CD4-positive, alpha-beta T cell treated with Interleukin-4 for 1 hour (primary cell): ENCODE measurements at regions not wholly inside any gene's neighbourhood (a gene's known extent, or its start where the extent isn't known, plus 50 kb on each side); places are given as distances from the start of the nearest gene placed in this dataset.

Source experiments
- DNase-seq, 2 donors: peaks; one replicate each; pipeline ENCODE4 v3.0.0-alpha.2; 2020 to 2022

DNA sequence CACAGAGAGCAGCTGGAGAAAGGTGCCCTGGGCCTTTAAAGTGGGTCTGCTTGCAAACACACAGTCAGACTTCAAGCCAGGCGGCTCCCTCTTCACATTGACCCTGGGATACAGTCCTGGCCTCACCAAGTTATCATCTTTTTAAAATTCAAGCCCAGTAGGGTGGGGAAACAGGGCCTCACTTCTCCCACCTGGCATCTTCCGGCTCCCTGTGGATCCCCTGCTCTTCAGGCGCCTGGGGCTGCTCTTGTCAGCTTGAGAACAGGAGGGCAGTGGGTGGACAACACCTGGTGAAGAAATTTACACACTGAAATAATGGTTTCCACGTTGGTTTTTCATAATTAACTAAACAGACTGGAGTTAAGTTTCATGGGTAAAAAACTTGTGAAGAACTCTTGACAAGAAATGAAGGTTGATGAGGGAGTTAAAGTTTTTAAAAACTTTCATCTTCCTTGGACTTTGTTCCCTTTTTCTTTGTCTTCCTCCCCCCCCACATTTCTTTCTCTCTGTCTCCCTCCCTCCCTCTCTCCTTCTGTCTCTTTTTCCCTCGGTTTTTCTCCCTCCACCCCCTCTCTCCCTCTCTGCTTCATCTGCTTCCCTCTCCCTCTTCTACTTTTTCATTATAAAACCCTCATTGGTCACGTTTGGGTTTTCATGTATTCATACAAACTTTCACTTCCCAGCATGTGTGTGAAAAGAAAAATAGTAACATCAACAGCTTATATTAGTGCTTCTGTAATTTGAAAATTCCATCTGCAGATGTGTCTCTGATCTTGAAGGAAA, 219.6 kb downstream of the DMRT2 start:
- no peak for DNase-seq

DNA sequence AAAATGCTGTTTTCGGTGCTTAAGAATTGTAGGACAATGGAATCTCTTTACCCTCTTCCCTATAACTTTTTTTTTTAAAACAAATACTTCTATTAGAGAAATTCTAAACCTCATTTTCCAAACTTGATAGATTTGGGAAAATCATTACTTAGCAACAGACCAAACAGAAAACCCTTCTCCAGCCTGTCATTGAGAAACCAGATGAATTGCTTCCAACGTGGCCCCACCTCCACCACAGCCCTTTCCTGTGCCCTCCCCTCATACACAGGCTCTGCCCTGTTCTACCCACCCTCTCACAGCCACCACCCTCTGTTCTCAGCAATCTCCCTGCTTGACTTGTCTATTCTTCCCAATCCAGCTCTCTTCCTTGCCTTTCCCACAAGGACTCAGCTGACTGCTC, 221.2 kb downstream of the DMRT2 start:
- DNase-seq, result no peak

DNA sequence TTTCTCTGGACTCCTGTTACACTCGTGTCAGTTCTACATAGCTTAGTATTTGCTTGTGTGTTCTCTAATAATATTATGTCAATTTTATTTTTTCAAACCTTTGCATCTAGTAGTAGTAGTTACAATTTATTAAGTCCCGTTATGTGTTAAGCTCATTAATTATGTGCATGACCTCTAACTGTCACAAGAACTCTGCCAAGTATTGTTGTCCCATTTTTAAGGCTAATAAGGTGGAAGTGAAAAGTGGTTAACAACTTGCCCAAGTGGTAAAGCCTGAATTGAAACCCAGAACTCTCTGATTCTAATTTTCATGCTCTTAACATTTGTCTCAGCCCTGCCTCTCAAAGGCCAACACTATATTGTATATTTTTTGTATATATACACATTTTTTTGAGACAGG, 221.6 kb downstream of the DMRT2 start:
- no peak for DNase-seq

DNA sequence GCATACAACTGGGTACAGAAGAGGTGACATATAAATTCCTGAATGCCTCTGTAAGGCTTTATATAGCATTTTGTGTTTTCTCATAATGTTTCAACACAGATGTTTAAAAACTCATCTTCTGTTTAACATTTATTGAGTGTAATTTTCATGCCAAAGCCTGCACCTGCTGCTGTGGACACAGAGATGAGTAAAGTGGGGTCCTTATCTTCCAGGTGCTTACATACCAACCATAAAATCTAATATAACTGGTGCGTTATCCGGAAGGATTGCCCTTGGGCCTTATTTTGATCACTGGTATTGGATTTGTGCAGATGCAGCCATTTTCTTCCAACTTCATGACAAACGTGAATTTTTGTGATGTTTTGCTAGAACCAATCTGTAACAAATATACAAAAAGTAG, 222.3 kb downstream of the DMRT2 start:
- DNase-seq, result no peak

DNA sequence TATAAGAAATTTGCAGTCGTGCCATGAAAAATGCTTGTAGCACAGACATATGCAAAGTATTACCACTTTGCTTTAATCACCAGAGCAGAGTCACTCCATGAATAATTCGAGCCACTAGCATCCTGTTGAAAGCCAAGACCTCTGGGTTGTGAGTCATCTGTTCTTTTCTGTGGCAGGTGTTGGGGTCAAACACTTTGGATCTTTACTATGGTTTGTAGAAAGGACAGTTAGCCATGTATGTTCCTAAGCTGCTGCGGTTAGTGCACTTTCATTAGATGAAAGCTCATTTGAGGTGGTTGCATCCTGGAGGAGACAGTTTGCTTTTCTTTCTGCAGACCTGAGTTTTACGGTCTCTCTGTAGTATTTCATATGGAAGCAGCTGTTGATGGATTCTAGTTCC, 223.7 kb downstream of the DMRT2 start:
- no peak for DNase-seq

DNA sequence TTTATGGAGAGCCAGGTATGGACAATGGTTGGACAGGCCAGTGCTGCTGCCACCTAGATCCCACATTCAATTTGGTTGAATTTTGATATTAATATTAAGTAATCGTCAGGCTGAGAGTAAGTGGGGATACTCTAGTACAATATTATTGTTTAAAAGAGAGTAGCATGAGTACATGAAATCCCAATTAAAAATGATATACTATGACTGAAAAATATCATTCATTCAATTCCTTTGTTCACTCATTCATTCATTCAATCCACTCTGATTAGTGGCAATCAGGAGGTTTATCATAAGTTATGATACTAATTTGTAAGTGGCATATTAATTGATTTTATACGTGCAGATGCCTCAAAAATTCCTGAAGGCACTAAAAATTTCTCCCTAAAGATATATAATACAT, 224.2 kb downstream of the DMRT2 start:
- no peak for DNase-seq

DNA sequence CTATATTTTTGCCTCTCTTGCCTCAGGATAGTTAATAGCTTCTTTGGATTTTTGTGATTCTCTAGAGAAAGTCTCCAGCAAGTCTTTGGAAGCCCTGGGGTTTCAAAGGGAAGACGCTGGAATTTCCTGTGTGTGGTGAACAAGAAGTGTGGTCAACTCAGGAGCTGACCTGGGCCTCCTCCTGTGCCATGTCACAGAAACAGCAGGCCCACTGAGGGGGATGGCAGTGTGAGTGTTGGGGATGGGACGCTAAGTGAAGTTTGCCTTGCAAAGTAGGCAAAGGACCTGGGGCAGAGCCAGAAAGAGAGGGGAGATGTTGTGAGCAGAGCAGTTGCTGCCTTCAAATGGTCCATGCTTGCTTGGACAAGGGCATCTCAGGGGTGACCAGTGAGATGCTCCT, 226.3 kb downstream of the DMRT2 start:
- DNase-seq, result no peak

DNA sequence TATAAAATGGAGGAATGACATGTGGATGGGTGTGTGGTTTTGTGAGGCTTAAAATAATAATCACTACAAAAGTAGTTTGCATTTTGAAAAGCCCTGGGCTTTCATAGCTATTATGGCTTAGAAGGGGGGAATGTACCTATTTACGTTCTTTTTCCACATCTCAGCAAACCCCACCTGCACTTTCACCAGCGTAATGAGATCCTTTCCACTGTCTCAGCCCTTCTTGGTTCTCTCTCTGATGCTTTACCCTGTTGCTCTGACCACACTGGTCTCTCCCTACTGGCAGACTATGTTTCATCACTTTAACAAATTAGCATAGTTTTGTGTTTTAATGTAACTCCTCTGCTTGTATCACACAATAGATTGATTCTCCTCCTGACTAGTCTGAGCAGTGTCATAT, 234.6 kb downstream of the DMRT2 start:
- no peak for DNase-seq

DNA sequence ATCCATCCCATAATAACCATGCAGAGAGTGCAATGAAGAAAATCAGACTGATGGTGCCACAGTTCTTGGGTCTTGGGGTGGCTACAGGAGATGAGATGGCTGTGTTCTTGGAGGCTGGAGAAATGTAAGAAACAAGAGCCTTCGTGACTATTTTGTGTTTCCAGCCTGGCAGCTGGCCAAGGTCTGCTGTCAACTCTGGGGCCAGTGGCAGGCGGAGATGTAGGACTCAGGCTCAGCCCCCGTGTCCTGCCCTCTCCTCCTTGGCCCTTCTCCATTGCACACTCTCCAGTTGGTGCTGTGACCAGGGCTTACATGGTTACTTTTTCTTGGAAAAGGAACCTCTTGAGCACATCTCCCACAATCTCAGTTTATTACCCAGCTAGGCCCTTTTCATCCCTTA, 235.4 kb downstream of the DMRT2 start:
- no peak for DNase-seq

DNA sequence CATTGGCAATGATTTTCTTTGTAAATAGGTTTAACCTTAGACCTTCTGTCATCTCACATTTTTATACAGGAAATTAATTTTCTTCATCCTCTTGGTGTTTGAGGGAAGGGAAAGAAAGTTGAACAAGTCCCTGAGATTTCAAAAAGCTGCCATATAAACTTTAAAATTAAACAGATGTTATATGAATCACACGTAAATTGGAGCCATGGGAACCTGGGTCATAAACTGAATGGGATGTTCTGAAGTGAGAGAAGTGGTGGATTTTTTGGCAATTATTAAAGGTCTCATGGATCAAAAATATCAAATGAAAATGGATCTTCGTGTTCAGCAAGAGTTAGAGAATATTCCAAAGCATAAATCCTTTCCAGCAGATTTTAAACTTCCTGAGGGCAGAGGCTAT, 242.2 kb downstream of the DMRT2 start:
- no peak for DNase-seq

DNA sequence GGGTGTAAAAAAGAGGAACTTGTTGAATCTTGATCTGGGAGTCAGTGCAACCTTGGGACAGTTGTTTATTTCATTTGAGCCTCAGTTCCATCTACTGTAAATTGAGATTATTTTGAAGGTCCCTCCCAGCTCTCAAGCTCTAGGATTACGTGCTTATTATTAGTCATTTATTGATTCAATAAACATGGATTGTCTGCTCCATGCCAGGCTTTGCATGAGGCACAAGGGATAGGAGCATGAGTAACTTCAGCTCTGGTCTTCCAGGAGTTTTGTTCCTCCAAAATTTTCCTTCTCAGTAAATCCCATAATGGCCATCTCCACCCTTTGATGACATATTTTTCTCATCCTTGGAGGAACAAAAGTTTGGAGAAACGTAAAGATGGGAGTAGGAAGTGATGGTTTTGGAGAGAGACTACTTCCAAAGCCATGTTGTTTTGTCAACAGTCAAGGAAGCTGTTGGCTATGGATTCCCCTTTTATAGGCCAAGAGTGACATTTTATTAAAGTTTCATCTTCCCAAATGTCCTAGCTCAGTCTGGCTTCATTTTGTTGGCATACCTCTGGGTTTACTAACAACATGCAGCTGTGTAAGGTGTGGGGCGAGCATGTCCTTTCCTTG, 244.6 kb downstream of the DMRT2 start:
- no peak for DNase-seq

DNA sequence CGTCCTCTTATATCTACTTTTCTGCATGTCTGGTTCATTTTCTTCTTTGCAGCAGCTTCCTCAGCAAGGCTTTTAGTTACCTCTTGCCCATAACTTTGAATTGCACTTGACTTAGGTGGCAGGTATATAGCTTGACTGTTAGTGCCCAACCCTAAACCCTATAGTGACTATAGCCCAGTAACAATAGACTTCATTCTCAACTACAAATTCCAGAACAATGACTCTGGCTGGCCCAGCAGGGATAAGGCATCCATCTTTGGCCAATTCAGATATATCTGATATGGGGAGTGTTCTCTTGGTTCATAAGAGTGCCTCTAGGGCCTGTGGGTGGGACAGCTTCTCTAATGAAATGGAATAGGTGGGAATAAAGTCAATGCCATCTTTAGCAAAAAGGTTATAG, 246.2 kb downstream of the DMRT2 start:
- no peak for DNase-seq

DNA sequence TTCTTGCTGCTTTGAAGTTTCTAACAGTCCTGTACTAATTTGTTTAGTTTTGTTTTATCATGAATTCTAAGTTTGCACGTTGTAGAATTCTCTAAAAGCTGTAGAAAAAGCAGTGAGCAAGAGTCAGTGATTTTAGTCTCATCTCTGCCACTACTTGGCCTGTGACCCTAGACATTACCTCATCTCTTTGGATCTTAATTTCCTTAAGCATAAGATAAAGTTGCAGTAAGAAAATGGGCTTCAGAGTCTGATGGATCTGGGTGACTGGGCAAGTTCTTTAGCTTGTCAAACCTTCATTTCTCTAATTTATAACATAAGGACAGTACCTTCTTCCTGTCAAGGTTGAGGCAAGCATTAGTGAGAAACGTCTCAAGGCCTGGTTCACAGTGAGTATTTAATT, 247.9 kb downstream of the DMRT2 start:
- no peak for DNase-seq

DNA sequence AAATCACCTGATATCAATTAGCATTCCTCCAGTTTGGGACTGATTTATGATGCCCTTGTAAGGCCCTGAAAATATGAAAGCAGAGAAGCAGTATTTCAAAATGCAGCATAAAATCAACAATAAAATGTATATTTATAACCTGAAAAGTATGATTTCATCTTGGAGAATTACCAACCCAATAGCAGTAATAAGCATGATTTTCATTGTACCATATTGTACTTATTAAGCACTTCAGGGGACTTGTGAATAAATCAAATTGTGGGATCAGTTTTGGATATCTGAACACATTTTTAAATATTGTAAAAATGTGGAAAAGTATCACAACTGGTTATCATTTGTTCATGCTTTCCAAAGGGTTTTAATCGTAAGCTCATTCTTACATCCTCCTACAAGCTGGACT, 250.8 kb downstream of the DMRT2 start:
- no peak for DNase-seq

DNA sequence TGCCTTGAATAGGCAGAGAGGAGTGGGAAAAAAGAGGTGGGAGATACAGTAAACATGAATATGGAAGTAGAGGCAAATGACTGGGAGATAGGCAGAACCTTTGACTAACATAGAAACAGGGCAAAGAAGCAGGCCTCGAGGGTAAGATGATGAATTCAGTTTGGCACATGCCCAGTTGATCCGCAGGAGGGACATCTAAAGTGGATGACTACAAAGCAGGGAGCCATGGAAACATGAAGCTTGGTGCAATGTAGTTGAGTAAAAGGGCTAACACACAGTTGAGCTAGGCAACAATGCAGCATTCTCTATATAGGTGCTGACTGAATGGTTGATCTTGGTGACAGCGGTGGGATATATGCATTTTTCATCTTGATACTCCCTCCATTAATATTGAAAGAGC, 253.8 kb downstream of the DMRT2 start:
- DNase-seq, result no peak

DNA sequence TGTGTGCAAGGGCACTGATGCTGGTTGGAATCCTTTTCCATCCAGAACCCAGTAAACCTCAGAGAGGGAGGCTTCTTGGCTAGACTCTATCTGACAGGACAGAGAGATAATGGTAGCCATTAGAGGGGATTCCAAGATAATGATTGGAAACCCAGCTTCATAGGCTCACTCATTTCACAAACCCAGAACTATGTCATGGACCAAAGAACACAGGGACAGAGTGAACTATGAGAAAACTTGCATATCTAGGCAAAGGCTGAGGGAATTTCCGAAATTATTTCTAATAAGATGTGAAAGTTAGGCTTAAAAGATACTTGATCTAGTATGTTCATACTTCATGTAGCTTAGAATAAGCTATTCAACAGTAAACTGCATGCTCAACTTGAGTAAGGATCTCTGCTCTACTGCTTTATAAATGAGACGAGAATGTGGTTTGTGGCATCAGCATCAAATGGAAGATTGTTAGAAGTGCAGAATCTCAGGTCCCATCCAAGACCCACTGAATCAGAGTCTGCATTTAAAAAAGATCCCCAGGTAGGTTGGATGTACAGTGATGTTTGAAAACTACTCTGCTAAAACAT, 261.4 kb downstream of the DMRT2 start:
- no peak for DNase-seq

DNA sequence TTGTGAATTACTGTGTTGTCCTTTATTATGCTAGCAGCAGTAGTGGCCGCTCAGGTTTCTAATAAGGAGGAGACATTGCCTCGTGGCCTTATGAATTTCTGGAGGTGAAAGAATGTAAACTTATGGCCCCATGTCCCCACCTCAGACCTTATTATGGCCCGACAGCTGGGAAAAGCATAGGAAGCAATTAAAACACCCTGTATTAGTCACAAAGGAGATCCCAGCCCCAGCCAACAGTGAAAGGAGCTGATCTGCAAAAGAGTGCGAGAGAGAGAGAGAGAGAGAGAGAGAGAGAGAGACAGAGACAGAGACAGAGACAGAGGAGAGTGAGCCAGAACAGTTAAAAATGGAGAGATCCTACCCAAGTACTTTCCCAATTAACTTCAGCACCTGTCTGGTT, 269.3 kb downstream of the DMRT2 start:
- DNase-seq, result no peak

DNA sequence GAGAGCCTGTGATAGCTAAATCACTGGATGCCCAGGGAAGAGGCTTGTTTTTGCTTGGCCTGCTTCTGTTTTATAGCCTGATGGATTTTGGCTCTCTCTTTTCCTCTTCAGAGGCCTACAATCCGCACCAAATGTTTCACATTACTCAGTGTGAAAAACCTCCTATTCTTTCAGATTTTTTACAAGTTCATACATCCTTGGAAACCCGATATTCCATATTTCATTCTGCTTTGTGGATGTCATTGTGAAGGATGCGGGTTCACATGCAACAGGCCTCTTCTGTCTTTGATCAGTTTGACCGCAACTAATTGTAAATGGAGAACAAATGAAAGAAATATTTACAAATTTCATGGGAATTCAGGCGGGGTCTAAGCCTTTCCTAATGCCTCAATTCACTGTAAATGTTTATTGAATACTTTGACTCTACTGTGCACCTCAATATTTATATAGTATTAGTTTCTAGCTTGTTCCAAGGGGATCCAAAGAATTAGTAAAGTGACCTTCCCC, 269.9 kb downstream of the DMRT2 start:
- DNase-seq, result no peak

DNA sequence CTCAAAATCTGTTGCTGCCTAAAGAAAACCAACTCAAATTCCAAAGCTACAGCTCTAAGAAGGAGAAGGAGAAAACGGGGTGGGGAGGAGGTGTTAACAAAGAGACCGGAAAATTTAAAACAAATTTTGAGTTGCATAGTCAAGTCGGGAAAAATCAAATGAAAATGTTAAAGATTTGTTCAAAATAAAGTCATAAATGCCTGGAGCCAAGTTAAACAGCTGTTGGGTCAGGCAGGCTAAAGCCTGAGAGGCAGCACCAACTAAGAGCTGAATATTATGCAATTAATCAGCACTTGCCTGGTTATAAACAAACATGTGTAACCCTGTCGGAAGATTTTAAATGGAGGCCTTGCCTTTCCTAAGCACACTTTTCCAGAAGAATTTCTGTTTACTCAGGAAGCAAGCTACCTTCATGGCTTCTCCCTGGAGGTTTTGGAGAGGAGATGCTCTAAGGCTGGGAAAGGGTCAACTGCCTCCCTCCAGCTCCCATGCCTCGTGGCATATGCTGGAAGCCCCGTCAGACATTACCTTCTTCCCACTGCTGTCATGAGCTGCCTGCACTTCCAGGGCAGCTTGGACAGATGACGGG, 270.5 kb downstream of the DMRT2 start:
- DNase-seq, result no peak

DNA sequence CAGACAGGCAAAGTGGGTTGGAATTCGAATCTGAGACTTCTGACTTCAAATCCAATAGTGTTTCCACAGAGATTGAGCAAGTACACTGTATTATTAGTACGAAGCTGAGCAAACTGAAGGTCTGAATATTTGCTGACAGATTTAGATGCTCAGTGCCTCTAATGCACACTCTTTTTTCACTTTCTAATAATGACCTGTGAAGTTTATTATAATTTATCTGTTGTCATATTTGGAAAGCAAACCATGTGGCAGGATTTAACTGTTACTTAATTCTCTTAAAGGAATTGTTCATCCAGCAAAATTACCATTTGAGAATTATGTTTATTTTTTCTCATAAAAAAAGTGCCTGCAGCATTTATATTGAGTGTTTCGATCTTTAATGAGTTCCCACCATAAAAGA, 277.3 kb downstream of the DMRT2 start:
- DNase-seq, result no peak

DNA sequence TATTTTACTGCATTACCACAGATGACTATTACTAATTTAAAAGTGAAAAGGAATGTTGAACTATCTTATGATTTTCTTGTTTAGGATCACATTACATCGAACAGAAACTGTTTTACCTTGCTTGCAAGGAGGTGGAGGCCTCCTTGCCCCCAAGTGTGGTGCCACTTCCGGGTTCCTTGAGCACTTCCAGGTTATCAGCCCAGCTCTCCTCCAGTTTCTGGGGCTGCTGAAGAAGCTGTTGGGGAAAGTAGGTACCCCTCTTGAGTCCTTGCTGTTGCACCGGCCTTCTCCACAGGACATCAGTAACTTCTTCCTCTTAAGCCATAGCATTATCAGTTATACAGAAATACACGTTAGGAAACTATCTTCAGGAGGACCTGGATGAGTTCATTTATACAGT, 278.2 kb downstream of the DMRT2 start:
- DNase-seq, result no peak

DNA sequence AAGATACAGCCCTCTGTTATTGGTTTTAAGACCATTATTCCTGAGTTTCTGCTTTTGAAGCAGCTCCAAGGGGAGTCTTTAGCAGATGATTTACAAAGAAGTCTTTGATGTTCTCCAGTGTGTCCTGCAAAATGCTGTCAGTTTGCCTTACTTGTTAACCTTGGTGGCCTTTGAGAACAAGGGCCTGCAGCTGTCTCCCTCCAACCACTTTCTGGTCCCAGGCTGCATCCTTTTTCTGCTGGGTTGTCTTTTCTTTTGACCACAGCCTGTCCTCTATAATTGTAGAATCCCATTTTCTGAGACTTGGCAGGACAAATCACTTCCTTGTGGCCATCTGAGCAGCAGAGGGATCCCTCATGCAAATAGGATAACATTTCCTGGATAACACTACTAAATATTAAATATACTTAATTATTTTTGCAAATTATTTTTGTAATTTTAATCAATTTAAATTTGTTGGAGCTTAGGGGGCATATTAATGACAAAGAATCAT, 281.4 kb downstream of the DMRT2 start:
- DNase-seq, result no peak

DNA sequence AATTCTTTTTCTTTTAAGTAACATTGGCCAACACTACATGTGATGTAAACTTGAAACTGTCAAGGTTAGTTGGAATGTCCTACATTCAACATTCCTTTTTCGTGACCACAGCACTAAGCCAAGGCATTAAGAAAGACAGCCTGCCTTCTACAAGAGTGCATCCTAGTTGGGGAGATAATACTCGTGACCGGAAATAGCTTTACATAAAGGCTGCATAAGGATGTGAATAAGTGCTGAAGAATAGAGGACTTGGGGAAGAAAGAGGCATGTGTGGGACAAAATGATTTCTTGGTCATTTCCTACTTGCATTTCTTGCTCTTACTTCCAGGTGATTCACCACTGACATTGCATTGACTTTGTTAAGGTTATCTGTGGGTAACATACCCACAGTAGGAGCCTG, 282.0 kb downstream of the DMRT2 start:
- DNase-seq, result no peak

DNA sequence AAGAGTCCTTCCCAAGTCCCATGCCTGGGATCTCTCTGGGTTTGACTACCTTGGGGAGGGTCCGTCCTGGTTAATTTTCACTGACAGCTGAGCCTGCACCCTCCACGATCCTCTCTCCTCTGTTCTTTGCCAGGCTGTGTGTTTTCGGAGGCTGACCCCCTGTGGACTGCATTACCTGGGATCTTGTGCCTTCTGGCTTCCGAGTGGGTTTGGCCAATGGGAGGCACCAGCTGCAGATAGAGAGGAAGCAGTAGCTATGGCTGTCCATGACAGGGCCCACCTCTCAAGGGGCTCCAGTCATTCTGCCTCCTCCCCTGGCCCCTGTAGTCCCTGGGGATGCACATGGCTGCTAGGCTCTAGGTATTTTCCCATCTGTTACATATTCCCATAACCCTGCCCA, 285.0 kb downstream of the DMRT2 start:
- no peak for DNase-seq
